ENCODE measurements at regions not wholly inside any gene's neighbourhood (a gene's known extent, or its start where the extent isn't known, plus 50 kb on each side); places are given as distances from the start of the nearest gene placed in this dataset.

GRCh38 chr4:157918036-157918832 is 254.6 kb downstream of the GASK1B start:
- TF ChIP-seq CTCF (IDR thresholded peaks at IDR 0.05; ENCODE audit: insufficient read depth, low read depth, low read length, missing control alignments) = no peak
- no peak for DNase-seq (ENCODE audit: low read depth)
- no peak overlapping the region for H3K4me3 ChIP-seq (ENCODE audit: low read length)

- no peak overlapping the region for H3K4me3 ChIP-seq (ENCODE audit: low read length)
- DNase-seq (ENCODE audit: low read depth) = no peak
- no peak for TF ChIP-seq CTCF (IDR thresholded peaks at IDR 0.05; ENCODE audit: insufficient read depth, low read depth, low read length, missing control alignments)
Measured at GRCh38 chr4:157912212-157912611, 260.6 kb downstream of the GASK1B start.

GRCh38 chr4:157911662-157912061 is 261.2 kb downstream of the GASK1B start:
- no peak for TF ChIP-seq CTCF (IDR thresholded peaks at IDR 0.05; ENCODE audit: insufficient read depth, low read depth, low read length, missing control alignments)
- no peak for DNase-seq (ENCODE audit: low read depth)
- no peak overlapping the region for H3K4me3 ChIP-seq (ENCODE audit: low read length)

- H3K4me3 ChIP-seq (ENCODE audit: low read length) = no peak overlapping the region
- DNase-seq (ENCODE audit: low read depth) = no peak
- TF ChIP-seq CTCF (IDR thresholded peaks at IDR 0.05; ENCODE audit: insufficient read depth, low read depth, low read length, missing control alignments) = no peak
Measured at GRCh38 chr4:157908691-157909090, 264.1 kb downstream of the GASK1B start.

- no peak for TF ChIP-seq CTCF (IDR thresholded peaks at IDR 0.05; ENCODE audit: insufficient read depth, low read depth, low read length, missing control alignments)
- H3K4me3 ChIP-seq (ENCODE audit: low read length) = no peak overlapping the region
Measured at GRCh38 chr4:157908031-157908430, 264.8 kb downstream of the GASK1B start.

GRCh38 chr4:157907226-157907946 is 265.4 kb downstream of the GASK1B start:
- H3K4me3 ChIP-seq (ENCODE audit: low read length) = no peak overlapping the region
- no peak for DNase-seq (ENCODE audit: low read depth)

More at GRCh38 chr4:157908031-157908430, 264.8 kb downstream of the GASK1B start:
- DNase-seq (ENCODE audit: low read depth) = no peak

More at GRCh38 chr4:157907226-157907946, 265.4 kb downstream of the GASK1B start:
- no peak for TF ChIP-seq CTCF (IDR thresholded peaks at IDR 0.05; ENCODE audit: insufficient read depth, low read depth, low read length, missing control alignments)
